Fibroblast of lung (primary cell): ENCODE measurements at regions not wholly inside any gene's neighbourhood (a gene's known extent, or its start where the extent isn't known, plus 50 kb on each side); places are given as distances from the start of the nearest gene placed in this dataset.

Source experiments
- DNase-seq, 2 donors: peaks; one replicate each; pipeline versions ENCODE4 v3.0.0 to v3.0.0-alpha.2; 2010; ENCODE audit warnings: low read depth in 2 of 2
- H2AFZ ChIP-seq: 2 replicates; pipeline ENCODE4 v1.5.1; 2012; ENCODE audit warnings: low read length, control low read depth, inconsistent platforms
- H3K27ac ChIP-seq: 2 replicates; pipeline ENCODE4 v1.5.1; 2011; ENCODE audit warnings: low read length, control low read depth; ENCODE audit not compliant: insufficient read depth
- H3K27me3 ChIP-seq: 2 replicates; pipeline ENCODE4 v1.5.1; 2011; ENCODE audit warnings: mild to moderate bottlenecking, low read length; ENCODE audit not compliant: control insufficient read depth, insufficient read depth
- H3K36me3 ChIP-seq: 2 replicates; pipeline ENCODE4 v1.5.1; 2011; ENCODE audit warnings: low read length; ENCODE audit not compliant: control insufficient read depth, insufficient read depth
- H3K4me1 ChIP-seq: 2 replicates; pipeline ENCODE4 v1.5.1; 2011; ENCODE audit warnings: low read length; ENCODE audit not compliant: control insufficient read depth, insufficient read depth; ENCODE audit errors: extremely low read depth
- H3K4me2 ChIP-seq: 2 replicates; pipeline ENCODE4 v1.5.1; 2011; ENCODE audit warnings: low read length, control low read depth; ENCODE audit not compliant: insufficient read depth; ENCODE audit errors: extremely low read depth
- H3K4me3 ChIP-seq, 4 experiments: fragments of 200-600 bp in 1 of 4; sonication (generic) in 1 of 4; replicated peaks in 1 of 4; 2 replicates each; pipeline ENCODE4 v1.5.1; 2011 to 2016; ENCODE audit warnings: low read length in 4 of 4, low read depth in 3 of 4, mild to moderate bottlenecking in 3 of 4, control low read depth in 2 of 4, inconsistent platforms in 1 of 4, mixed read lengths in 1 of 4; ENCODE audit not compliant: insufficient read depth in 1 of 4; ENCODE audit errors: control extremely low read depth in 1 of 4
- H3K79me2 ChIP-seq: 2 replicates; pipeline ENCODE4 v1.5.1; 2012; ENCODE audit warnings: mild to moderate bottlenecking, low read length, inconsistent platforms; ENCODE audit not compliant: control insufficient read depth, insufficient read depth
- H3K9ac ChIP-seq: 2 replicates; pipeline ENCODE4 v1.5.1; 2011; ENCODE audit warnings: mild to moderate bottlenecking, low read length, control low read depth; ENCODE audit not compliant: insufficient read depth
- H3K9me3 ChIP-seq: 2 replicates; pipeline ENCODE4 v1.5.1; 2012; ENCODE audit warnings: low read depth, low read length; ENCODE audit not compliant: control insufficient read depth, insufficient read depth
- H4K20me1 ChIP-seq: 2 replicates; pipeline ENCODE4 v1.5.1; 2011; ENCODE audit warnings: low read length; ENCODE audit not compliant: control insufficient read depth, insufficient read depth; ENCODE audit errors: extremely low read depth
- CTCF ChIP-seq, 2 donors: IDR thresholded peaks in 1 of 2; conservative IDR thresholded peaks in 1 of 2; 1 replicate in 1 of 2; 2 replicates in 1 of 2; pipeline ENCODE4 v1.5.1; 2011 to 2012; ENCODE audit warnings: low read length in 2 of 2, control low read depth in 1 of 2, inconsistent platforms in 1 of 2, low read depth in 1 of 2, mild to moderate bottlenecking in 1 of 2
- EZH2 ChIP-seq: IDR thresholded peaks from 2 replicates; pipeline ENCODE4 v1.5.1; 2012; ENCODE audit warnings: low read length, control low read depth, mild to moderate bottlenecking; ENCODE audit errors: missing control alignments

DNA sequence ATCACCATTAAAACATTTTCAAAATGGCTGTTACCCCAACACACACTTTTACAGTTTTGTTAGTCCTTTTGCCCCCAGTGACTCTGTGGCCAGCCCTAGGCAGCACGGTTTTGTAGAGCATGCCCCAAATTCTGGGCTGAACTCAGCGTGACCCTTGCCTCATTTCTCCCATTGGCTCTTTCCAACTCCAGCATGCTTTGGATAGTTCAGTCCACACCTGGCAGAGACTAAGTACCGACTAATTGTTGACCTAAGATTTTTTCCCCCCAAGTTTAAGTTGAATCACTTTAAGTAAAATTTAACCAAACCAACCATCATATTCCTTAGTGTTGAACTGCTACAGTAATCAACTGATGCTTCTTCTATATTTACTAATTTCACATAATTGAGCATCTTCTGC is 62.4 kb upstream of the LRRC8B start:
- Histone ChIP-seq H3K9me3 (no peaks in the 10 kb centered on the region), H3K79me2 (no peaks in the 10 kb centered on the region), H3K4me3 (no peak overlapping the region), H3K4me1 (no peaks in the 10 kb centered on the region), H3K9ac (no peak overlapping the region), H3K36me3 (no peaks in the 10 kb centered on the region), H3K27ac (no peak overlapping the region), H4K20me1 (no peaks in the 10 kb centered on the region), H2AFZ (no peak overlapping the region), H3K27me3 (no peaks in the 10 kb centered on the region), H3K4me2 (no peak overlapping the region)
- TF ChIP-seq EZH2 (no peak), CTCF (conservative IDR thresholded peaks at IDR 0.05 in 1 of 2, IDR thresholded peaks at IDR 0.05 in 1 of 2; ENCODE audit: low read depth in 1 of 2, low read length in 2 of 2) (no peak)
- DNase-seq, result no peak

GRCh38 chr1:89464008-89464407 is 60.6 kb upstream of the LRRC8B start:
- Histone ChIP-seq H3K9me3 (no peaks in the 10 kb centered on the region), H4K20me1 (no peaks in the 10 kb centered on the region), H3K4me1 (no peaks in the 10 kb centered on the region), H3K36me3 (no peaks in the 10 kb centered on the region), H3K79me2 (no peaks in the 10 kb centered on the region), H3K9ac (no peak overlapping the region), H3K4me2 (no peak overlapping the region), H3K27ac (no peak overlapping the region), H3K4me3 (no peak overlapping the region), H2AFZ (no peak overlapping the region), H3K27me3 (no peaks in the 10 kb centered on the region)
- TF ChIP-seq EZH2 (no peak), CTCF (conservative IDR thresholded peaks at IDR 0.05 in 1 of 2, IDR thresholded peaks at IDR 0.05 in 1 of 2; ENCODE audit: low read depth in 1 of 2, low read length in 2 of 2) (no peak)
- no peak for DNase-seq

DNA sequence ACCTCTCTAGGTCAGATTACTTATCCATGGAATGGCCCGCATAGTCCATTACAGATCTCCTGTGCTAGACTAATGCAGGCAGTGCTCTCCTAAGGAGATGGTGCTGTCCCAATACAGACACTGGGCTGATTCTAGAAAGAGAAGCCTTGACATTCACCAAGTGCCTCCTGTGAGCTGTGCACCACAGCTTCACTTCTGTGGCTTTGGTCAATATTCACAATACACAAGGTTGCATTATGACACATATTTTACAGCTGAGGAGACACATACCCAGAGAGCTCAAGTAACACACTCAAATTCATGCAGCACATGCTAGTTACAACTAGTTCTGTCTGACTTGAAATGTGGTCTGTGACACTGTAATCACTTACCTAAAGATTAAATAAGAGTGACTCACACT is 59.4 kb upstream of the LRRC8B start:
- DNase-seq, result peak in 1 of 2 donors; percentile 21
- no peaks in the 10 kb centered on the region for H4K20me1 ChIP-seq
- H3K4me3 ChIP-seq, result no peak overlapping the region

More for the DNA sequence above, 59.4 kb upstream of the LRRC8B start:
- Histone ChIP-seq H3K36me3 (no peaks in the 10 kb centered on the region), H3K27ac (no peak overlapping the region), H3K4me1 (no peaks in the 10 kb centered on the region), H3K9ac (no peak overlapping the region), H3K79me2 (no peaks in the 10 kb centered on the region), H2AFZ (no peak overlapping the region), H3K27me3 (no peaks in the 10 kb centered on the region), H3K4me2 (no peak overlapping the region), H3K9me3 (no peaks in the 10 kb centered on the region)
- TF ChIP-seq EZH2 (no peak), CTCF (conservative IDR thresholded peaks at IDR 0.05 in 1 of 2, IDR thresholded peaks at IDR 0.05 in 1 of 2; ENCODE audit: low read depth in 1 of 2, low read length in 2 of 2) (no peak)
